ENCODE measurements at regions not wholly inside any gene's neighbourhood (a gene's known extent, or its start where the extent isn't known, plus 50 kb on each side); places are given as distances from the start of the nearest gene placed in this dataset.

GRCh38 chr5:163659568-163659902 lies 154.1 kb downstream of the MAT2B start:
- Mint-ChIP-seq H3K27me3 (ENCODE audit: low read depth) (no peaks in the 10 kb centered on the region; the same call in 1 of the 2 replicates), H3K4me3 (no peak overlapping the region), H3K36me3 (no peaks in the 10 kb centered on the region), H3K9me3 (no peaks in the 10 kb centered on the region), H3K27ac (no peak overlapping the region), H3K4me1 (no peaks in the 10 kb centered on the region)
- ChIA-PET POLR2A (interaction anchor here (1.0 kb wide), 1 partner anchor 9 kb away, joined by 3 read pairs; no protein-coding TSS in a partner anchor), CTCF (no interaction called here)
- TF ChIP-seq GRHL2 (CRISPR knock-in tag; IDR thresholded peaks at IDR 0.05; ENCODE audit: insufficient replicate concordance, severe bottlenecking) = no peak
- TF ChIP-seq ZNF425 (CRISPR knock-in tag; conservative IDR thresholded peaks at IDR 0.05) = no peak
- TF ChIP-seq MAX (CRISPR knock-in tag; IDR thresholded peaks at IDR 0.05) = no peak
- TF ChIP-seq ZNF138 (CRISPR knock-in tag; conservative IDR thresholded peaks at IDR 0.05) = no peak
- TF ChIP-seq ELF4 (CRISPR knock-in tag; IDR thresholded peaks at IDR 0.05; ENCODE audit: low read depth) = no peak
- TF ChIP-seq PRRX2 (CRISPR knock-in tag; IDR thresholded peaks at IDR 0.05) = no peak
- no peak for TF ChIP-seq ERG (CRISPR knock-in tag; IDR thresholded peaks at IDR 0.05)
- TF ChIP-seq ZNF219 (CRISPR knock-in tag; IDR thresholded peaks at IDR 0.05; ENCODE audit: borderline replicate concordance) = no peak
- no peak for TF ChIP-seq HMGXB4 (CRISPR knock-in tag; IDR thresholded peaks at IDR 0.05)
- no peak for TF ChIP-seq MXD4 (CRISPR knock-in tag; IDR thresholded peaks at IDR 0.05; ENCODE audit: borderline replicate concordance)
- no peak for TF ChIP-seq ATF6 (CRISPR knock-in tag; IDR thresholded peaks at IDR 0.05)
- TF ChIP-seq IRF1 (CRISPR knock-in tag; IDR thresholded peaks at IDR 0.05) = no peak
- no peak for TF ChIP-seq ZNF317 (CRISPR knock-in tag; IDR thresholded peaks at IDR 0.05; ENCODE audit: borderline replicate concordance, low read depth)
- no peak for TF ChIP-seq NFYB (CRISPR knock-in tag; conservative IDR thresholded peaks at IDR 0.05; ENCODE audit: low read depth)
- TF ChIP-seq NR1H2 (CRISPR knock-in tag; IDR thresholded peaks at IDR 0.05) = no peak
- TF ChIP-seq TCF7 (CRISPR knock-in tag; IDR thresholded peaks at IDR 0.05; ENCODE audit: low read depth) = no peak
- no peak for ATAC-seq
- no peak for DNase-seq (ENCODE audit: low spot score)

GRCh38 chr5:163660486-163660885 lies 155.1 kb downstream of the MAT2B start:
- H3K27ac Mint-ChIP-seq = no peak overlapping the region
- ATAC-seq (no peak), DNase-seq (ENCODE audit: low spot score) (no peak)
- no peaks in the 10 kb centered on the region; the same call in 1 of the 2 replicates for H3K27me3 Mint-ChIP-seq (ENCODE audit: low read depth)
- ChIA-PET CTCF (no interaction called here), POLR2A (no interaction called here)
- no peaks in the 10 kb centered on the region for H3K4me1 Mint-ChIP-seq
- H3K4me3 Mint-ChIP-seq = no peak overlapping the region
- no peaks in the 10 kb centered on the region for H3K9me3 Mint-ChIP-seq
- no peaks in the 10 kb centered on the region for H3K36me3 Mint-ChIP-seq
- TF ChIP-seq JAZF1 (CRISPR knock-in tag; IDR thresholded peaks at IDR 0.05) (no peak), CTCF (IDR thresholded peaks at IDR 0.05) (no peak), PRDM15 (CRISPR knock-in tag; IDR thresholded peaks at IDR 0.05) (no peak)
